Fibroblast of the aortic adventitia (primary cell): ENCODE measurements at regions not wholly inside any gene's neighbourhood (a gene's known extent, or its start where the extent isn't known, plus 50 kb on each side); places are given as distances from the start of the nearest gene placed in this dataset.

Source experiments
- DNase-seq: peaks from one replicate; pipeline ENCODE4 v3.0.0-alpha.2; 2010; ENCODE audit warnings: low read depth
- H3K4me3 ChIP-seq: 2 replicates; pipeline ENCODE4 v1.5.1; 2011; ENCODE audit warnings: low read depth, mild to moderate bottlenecking, control low read depth, low read length, moderate library complexity
- TF ChIP-seq, protein P1 (sequence below): IDR thresholded peaks from 2 replicates; pipeline ENCODE4 v1.5.1; 2011; ENCODE audit warnings: mild to moderate bottlenecking, low read length, control low read depth, inconsistent platforms; ENCODE audit not compliant: insufficient read depth

DNA sequence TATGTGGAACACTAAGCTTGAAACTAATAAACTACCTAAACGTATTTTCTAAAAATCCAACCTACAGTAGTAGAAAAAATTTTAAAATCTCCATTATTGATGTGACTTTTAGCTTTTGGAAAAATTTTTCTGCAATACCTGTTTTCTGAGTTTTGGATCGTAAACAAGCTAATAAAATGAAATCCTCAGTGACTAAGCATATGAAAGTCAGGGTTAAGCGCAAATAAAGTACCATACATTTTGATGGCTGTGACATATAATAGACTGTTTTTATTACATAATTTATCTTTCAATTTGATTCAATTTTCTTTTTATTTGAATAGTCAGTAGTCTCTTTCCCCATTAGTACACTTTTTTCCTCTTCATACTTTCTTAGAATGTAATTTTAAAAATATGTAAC is 683.6 kb downstream of the NUP35 start:
- TF ChIP-seq, protein P1, sequence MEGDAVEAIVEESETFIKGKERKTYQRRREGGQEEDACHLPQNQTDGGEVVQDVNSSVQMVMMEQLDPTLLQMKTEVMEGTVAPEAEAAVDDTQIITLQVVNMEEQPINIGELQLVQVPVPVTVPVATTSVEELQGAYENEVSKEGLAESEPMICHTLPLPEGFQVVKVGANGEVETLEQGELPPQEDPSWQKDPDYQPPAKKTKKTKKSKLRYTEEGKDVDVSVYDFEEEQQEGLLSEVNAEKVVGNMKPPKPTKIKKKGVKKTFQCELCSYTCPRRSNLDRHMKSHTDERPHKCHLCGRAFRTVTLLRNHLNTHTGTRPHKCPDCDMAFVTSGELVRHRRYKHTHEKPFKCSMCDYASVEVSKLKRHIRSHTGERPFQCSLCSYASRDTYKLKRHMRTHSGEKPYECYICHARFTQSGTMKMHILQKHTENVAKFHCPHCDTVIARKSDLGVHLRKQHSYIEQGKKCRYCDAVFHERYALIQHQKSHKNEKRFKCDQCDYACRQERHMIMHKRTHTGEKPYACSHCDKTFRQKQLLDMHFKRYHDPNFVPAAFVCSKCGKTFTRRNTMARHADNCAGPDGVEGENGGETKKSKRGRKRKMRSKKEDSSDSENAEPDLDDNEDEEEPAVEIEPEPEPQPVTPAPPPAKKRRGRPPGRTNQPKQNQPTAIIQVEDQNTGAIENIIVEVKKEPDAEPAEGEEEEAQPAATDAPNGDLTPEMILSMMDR, result no peak
- no peak for DNase-seq
- H3K4me3 ChIP-seq, result no peak overlapping the region

GRCh38 chr2:183809404-183809803 is 685.2 kb downstream of the NUP35 start:
- no peak for DNase-seq
- TF ChIP-seq, protein P1, result no peak
- H3K4me3 ChIP-seq, result no peak overlapping the region

DNA sequence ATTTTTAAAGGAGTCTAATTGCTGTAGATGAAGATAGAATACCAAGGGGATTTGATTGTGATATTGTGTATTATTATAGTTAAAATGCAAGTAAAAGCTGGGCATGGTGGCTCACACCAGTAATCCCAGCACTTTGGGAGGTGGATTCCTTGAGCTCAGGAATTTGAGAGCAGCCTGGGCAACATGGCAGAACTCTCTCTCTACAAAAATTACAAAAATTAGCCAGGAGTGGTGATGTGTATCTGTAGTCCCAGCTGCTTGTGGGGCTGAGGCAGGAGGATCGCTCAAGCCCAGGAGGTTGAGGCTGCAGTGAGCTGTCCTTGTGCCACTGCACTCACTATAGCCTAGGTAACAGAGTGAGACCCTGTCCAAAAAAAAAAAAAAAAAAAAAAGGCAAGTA is 687.0 kb downstream of the NUP35 start:
- TF ChIP-seq, protein P1, result no peak
- H3K4me3 ChIP-seq, result no peak overlapping the region
- no peak for DNase-seq

GRCh38 chr2:183812091-183812490 is 687.8 kb downstream of the NUP35 start:
- no peak overlapping the region for H3K4me3 ChIP-seq
- TF ChIP-seq, protein P1, result no peak
- DNase-seq, result no peak

GRCh38 chr2:183825710-183826109 is 701.5 kb downstream of the NUP35 start:
- no peak overlapping the region for H3K4me3 ChIP-seq
- no peak for DNase-seq
- TF ChIP-seq, protein P1, result no peak

- TF ChIP-seq, protein P1, result no peak
- H3K4me3 ChIP-seq, result no peak overlapping the region
- no peak for DNase-seq
Observed at GRCh38 chr2:183829931-183830330, 705.7 kb downstream of the NUP35 start.

DNA sequence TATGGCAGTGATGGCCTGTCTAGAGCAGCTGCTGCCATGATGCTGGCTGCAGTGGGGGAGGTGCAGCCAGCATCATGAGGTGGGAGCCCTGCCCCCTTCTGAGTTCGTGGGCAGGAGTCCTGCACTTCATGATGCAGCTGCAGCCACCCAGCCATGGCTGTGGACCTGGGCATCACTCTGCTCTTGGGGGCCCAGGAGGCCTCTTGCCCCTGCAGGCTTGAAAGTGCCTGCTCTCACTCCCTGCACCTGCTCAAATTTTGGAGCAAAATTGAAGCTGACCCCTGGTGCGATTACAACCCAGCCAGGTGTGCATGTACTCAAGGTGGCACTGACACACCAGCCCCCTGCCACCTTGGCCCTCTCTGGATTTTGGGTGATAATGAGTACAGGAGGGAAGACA is 712.9 kb downstream of the NUP35 start:
- DNase-seq, result no peak
- H3K4me3 ChIP-seq, result no peak overlapping the region
- TF ChIP-seq, protein P1, result no peak
